Astrocyte (in vitro differentiated cells and primary cell): ENCODE measurements at regions not wholly inside any gene's neighbourhood (a gene's known extent, or its start where the extent isn't known, plus 50 kb on each side); places are given as distances from the start of the nearest gene placed in this dataset.

Experiments
- DNase-seq: peaks from one replicate; pipeline ENCODE4 v3.0.0-alpha.2; 2010; ENCODE audit warnings: low read depth
- FAIRE-seq: peaks from 2 replicates; lab custom pipeline; 2011; peaks lifted over from hg19 to GRCh38; lab: Jason Lieb, UNC
- H2AFZ ChIP-seq: 2 replicates; pipeline ENCODE4 v1.6.0; 2012; ENCODE audit warnings: low read depth, low read length, inconsistent platforms
- H3K27ac ChIP-seq: 2 replicates; pipeline ENCODE4 v1.5.1; 2011; ENCODE audit warnings: low read depth, low read length, inconsistent platforms
- H3K27me3 ChIP-seq: 2 replicates; pipeline ENCODE4 v1.6.0; 2011; ENCODE audit warnings: low read length, inconsistent platforms; ENCODE audit not compliant: insufficient read depth
- H3K36me3 ChIP-seq: 2 replicates; pipeline ENCODE4 v1.5.1; 2011; ENCODE audit warnings: low read length, inconsistent platforms; ENCODE audit not compliant: insufficient read depth
- H3K4me1 ChIP-seq: 2 replicates; pipeline ENCODE4 v1.5.1; 2011; ENCODE audit warnings: low read length, inconsistent platforms; ENCODE audit not compliant: insufficient read depth
- H3K4me2 ChIP-seq: 2 replicates; pipeline ENCODE4 v1.6.0; 2012; ENCODE audit warnings: low read length, inconsistent platforms
- H3K4me3 ChIP-seq: 2 replicates; pipeline ENCODE4 v1.5.1; 2011; ENCODE audit warnings: low read depth, mild to moderate bottlenecking, low read length, inconsistent platforms; ENCODE audit not compliant: insufficient read depth
- H3K79me2 ChIP-seq: 2 replicates; pipeline ENCODE4 v1.6.0; 2012; ENCODE audit warnings: mild to moderate bottlenecking, low read length, inconsistent platforms; ENCODE audit not compliant: insufficient read depth
- H3K9ac ChIP-seq: 2 replicates; pipeline ENCODE4 v1.6.0; 2012; ENCODE audit warnings: mild to moderate bottlenecking, low read length, inconsistent platforms
- H3K9me3 ChIP-seq: 2 replicates; pipeline ENCODE4 v1.5.1; 2012; ENCODE audit warnings: low read depth, mild to moderate bottlenecking, low read length, inconsistent platforms; ENCODE audit not compliant: insufficient read depth
- H4K20me1 ChIP-seq: 2 replicates; pipeline ENCODE4 v1.6.0; 2012; ENCODE audit warnings: low read length, inconsistent platforms; ENCODE audit not compliant: insufficient read depth
- H3K27ac Mint-ChIP-seq: one replicate; pipeline ENCODE4 v1.8.0; 2021; ENCODE audit warnings: mild to moderate bottlenecking, mixed read lengths; ENCODE audit not compliant: unreplicated experiment
- H3K27me3 Mint-ChIP-seq: one replicate; pipeline ENCODE4 v1.8.0; 2021; ENCODE audit warnings: low read depth, mixed read lengths; ENCODE audit not compliant: unreplicated experiment
- H3K36me3 Mint-ChIP-seq: one replicate; pipeline ENCODE4 v1.8.0; 2021; ENCODE audit warnings: low read depth, mixed read lengths; ENCODE audit not compliant: unreplicated experiment
- H3K4me1 Mint-ChIP-seq: one replicate; pipeline ENCODE4 v1.8.0; 2021; ENCODE audit warnings: low read depth, mixed read lengths; ENCODE audit not compliant: unreplicated experiment
- H3K4me3 Mint-ChIP-seq: one replicate; pipeline ENCODE4 v1.8.0; 2021; ENCODE audit warnings: mild to moderate bottlenecking, moderate library complexity, mixed read lengths; ENCODE audit not compliant: unreplicated experiment
- H3K9me3 Mint-ChIP-seq: one replicate; pipeline ENCODE4 v1.8.0; 2021; ENCODE audit warnings: mild to moderate bottlenecking, mixed read lengths; ENCODE audit not compliant: unreplicated experiment
- CTCF ChIP-seq: IDR thresholded peaks from 2 replicates; pipeline ENCODE4 v1.5.1; 2011; ENCODE audit warnings: low read depth, mild to moderate bottlenecking, inconsistent platforms, low read length, moderate library complexity; ENCODE audit not compliant: insufficient read depth
- EZH2 ChIP-seq: IDR thresholded peaks from 2 replicates; pipeline ENCODE4 v1.6.1; 2012; ENCODE audit warnings: mild to moderate bottlenecking, low read length, inconsistent platforms; ENCODE audit not compliant: insufficient read depth

- H3K79me2 ChIP-seq, result no peaks in the 10 kb centered on the region
- Mint-ChIP-seq H3K36me3 (no peaks in the 10 kb centered on the region), H3K4me1 (peaks cover 1% of the 10 kb centered on the region), H3K4me3 (no peak overlapping the region), H3K9me3 (peaks cover 4% of the 10 kb centered on the region), H3K27ac (no peak overlapping the region), H3K27me3 (peaks cover 55% of the 10 kb centered on the region)
- no peaks in the 10 kb centered on the region for H3K36me3 ChIP-seq
- no peaks in the 10 kb centered on the region for H3K4me1 ChIP-seq
- DNase-seq, result no peak
- no peaks in the 10 kb centered on the region for H4K20me1 ChIP-seq
- TF ChIP-seq CTCF, result no peak
- FAIRE-seq, result no peak
- H3K9ac ChIP-seq, result no peak overlapping the region
- no peaks in the 10 kb centered on the region for H3K9me3 ChIP-seq
- no peak overlapping the region for H3K4me3 ChIP-seq
- no peak overlapping the region for H3K27ac ChIP-seq
- H3K27me3 ChIP-seq, result no peaks in the 10 kb centered on the region
- no peak overlapping the region for H3K4me2 ChIP-seq
- H2AFZ ChIP-seq, result no peak overlapping the region
Observed at GRCh38 chr1:37410105-37410504, 64.3 kb upstream of the ZC3H12A start.

GRCh38 chr1:37410815-37411214, 63.6 kb upstream of the ZC3H12A start:
- Mint-ChIP-seq H3K4me3 (no peak overlapping the region), H3K9me3 (peaks cover 8% of the 10 kb centered on the region), H3K36me3 (no peaks in the 10 kb centered on the region), H3K27me3 (peaks cover 53% of the 10 kb centered on the region), H3K27ac (no peak overlapping the region), H3K4me1 (peaks cover 1% of the 10 kb centered on the region)
- Histone ChIP-seq H3K9me3 (no peaks in the 10 kb centered on the region), H3K4me1 (no peaks in the 10 kb centered on the region), H3K4me3 (no peak overlapping the region), H3K27ac (no peak overlapping the region), H4K20me1 (no peaks in the 10 kb centered on the region), H3K4me2 (no peak overlapping the region), H3K79me2 (no peaks in the 10 kb centered on the region), H3K9ac (no peak overlapping the region), H3K27me3 (no peaks in the 10 kb centered on the region), H2AFZ (no peak overlapping the region), H3K36me3 (no peaks in the 10 kb centered on the region)
- TF ChIP-seq CTCF (no peak), EZH2 (no peak)
- DNase-seq (no peak), FAIRE-seq (no peak)

GRCh38 chr1:37415611-37416244, 58.7 kb upstream of the ZC3H12A start:
- no peak overlapping the region for H3K4me2 ChIP-seq
- FAIRE-seq, result no peak
- no peak overlapping the region for H2AFZ ChIP-seq
- peaks cover 3% of the 10 kb centered on the region for H3K9me3 ChIP-seq
- no peak overlapping the region for H3K27ac ChIP-seq
- H3K4me3 ChIP-seq, result no peak overlapping the region
- no peaks in the 10 kb centered on the region for H3K79me2 ChIP-seq
- Mint-ChIP-seq H3K36me3 (no peaks in the 10 kb centered on the region), H3K4me3 (no peak overlapping the region), H3K27ac (no peak overlapping the region), H3K4me1 (no peaks in the 10 kb centered on the region), H3K27me3 (peaks cover 35% of the 10 kb centered on the region), H3K9me3 (peaks cover 6% of the 10 kb centered on the region)
- H4K20me1 ChIP-seq, result no peaks in the 10 kb centered on the region
- H3K9ac ChIP-seq, result no peak overlapping the region
- H3K27me3 ChIP-seq, result no peaks in the 10 kb centered on the region
- H3K4me1 ChIP-seq, result no peaks in the 10 kb centered on the region
- H3K36me3 ChIP-seq, result no peaks in the 10 kb centered on the region
- TF ChIP-seq EZH2 (no peak), CTCF (no peak)
- DNase-seq, result no peak
